HEK293T (cell line): ENCODE measurements at regions not wholly inside any gene's neighbourhood (a gene's known extent, or its start where the extent isn't known, plus 50 kb on each side); places are given as distances from the start of the nearest gene placed in this dataset.

Experiments used
- CTCF ChIA-PET: fragments of 350-600 bp; formaldehyde crosslinking; extraction: SDS; loops from one replicate; lab custom pipeline; 2021; ENCODE audit warnings: antibody characterized with exemption, inconsistent platforms; lab: Yijun Ruan, JAX
- POLR2A ChIA-PET: fragments of 350-600 bp; formaldehyde crosslinking; extraction: SDS; loops from one replicate; lab custom pipeline; 2020; ENCODE audit warnings: antibody characterized with exemption, inconsistent platforms; lab: Yijun Ruan, JAX
- DNase-seq: peaks from one replicate; pipeline ENCODE4 v3.0.0; 2012; ENCODE audit warnings: mixed read lengths; ENCODE audit errors: extremely low spot score
- ARNT ChIP-seq: fragments of 450-650 bp; IDR thresholded peaks from 2 replicates; pipeline ENCODE4 v1.6.1; 2017; ENCODE audit warnings: mild to moderate bottlenecking
- BHLHE40 ChIP-seq: fragments of 450-650 bp; IDR thresholded peaks from 2 replicates; pipeline ENCODE4 v1.6.1; 2016; ENCODE audit warnings: mild to moderate bottlenecking, moderate library complexity, borderline replicate concordance
- CTBP1 ChIP-seq: fragments of 450-650 bp; IDR thresholded peaks from 2 replicates; pipeline ENCODE4 v1.6.1; 2016; ENCODE audit warnings: borderline replicate concordance
- ELF4 ChIP-seq: fragments of 450-650 bp; IDR thresholded peaks from 2 replicates; pipeline ENCODE4 v1.6.1; 2017; ENCODE audit warnings: antibody characterized with exemption
- FOXA1 ChIP-seq: fragments of 450-650 bp; IDR thresholded peaks from 2 replicates; pipeline ENCODE4 v1.6.1; 2016; ENCODE audit warnings: mild to moderate bottlenecking
- FOXK2 ChIP-seq: fragments of 450-650 bp; IDR thresholded peaks from 2 replicates; pipeline ENCODE4 v1.6.1; 2016; ENCODE audit warnings: mild to moderate bottlenecking
- FOXM1 ChIP-seq: fragments of 450-650 bp; IDR thresholded peaks from 2 replicates; pipeline ENCODE4 v1.6.1; 2017; ENCODE audit warnings: mild to moderate bottlenecking, borderline replicate concordance
- HDGF ChIP-seq: fragments of 450-650 bp; IDR thresholded peaks from 2 replicates; pipeline ENCODE4 v1.6.1; 2017; ENCODE audit warnings: antibody characterized with exemption, borderline replicate concordance
- L3MBTL2 ChIP-seq: fragments of 450-650 bp; conservative IDR thresholded peaks from 2 replicates; pipeline ENCODE4 v1.6.1; 2016; ENCODE audit warnings: mild to moderate bottlenecking
- LEF1 ChIP-seq: fragments of 450-650 bp; IDR thresholded peaks from 2 replicates; pipeline ENCODE4 v1.6.1; 2017; ENCODE audit warnings: mild to moderate bottlenecking, borderline replicate concordance
- NFRKB ChIP-seq: fragments of 450-650 bp; IDR thresholded peaks from 2 replicates; pipeline ENCODE4 v1.6.1; 2016; ENCODE audit warnings: mild to moderate bottlenecking, moderate library complexity
- PKNOX1 ChIP-seq: fragments of 450-650 bp; IDR thresholded peaks from 2 replicates; pipeline ENCODE4 v1.6.1; 2016
- SP1 ChIP-seq: fragments of 450-650 bp; IDR thresholded peaks from 2 replicates; pipeline ENCODE4 v1.6.1; 2017
- SUZ12 ChIP-seq: fragments of 450-650 bp; IDR thresholded peaks from 2 replicates; pipeline ENCODE4 v1.6.1; 2016; ENCODE audit warnings: mild to moderate bottlenecking
- TARDBP ChIP-seq: fragments of 450-650 bp; IDR thresholded peaks from 2 replicates; pipeline ENCODE4 v1.6.1; 2016
- ZNF384 ChIP-seq: fragments of 450-650 bp; IDR thresholded peaks from 2 replicates; pipeline ENCODE4 v1.6.1; 2016

GRCh38 chr1:80258659-80259058 lies 1252.1 kb upstream of the ADGRL4 start:
- TF ChIP-seq BHLHE40: no peak
- TF ChIP-seq HDGF: no peak
- TF ChIP-seq ELF4: no peak
- no peak for TF ChIP-seq ZNF384
- no peak for TF ChIP-seq TARDBP
- no peak for TF ChIP-seq FOXA1
- TF ChIP-seq L3MBTL2: no peak
- TF ChIP-seq LEF1: no peak
- ChIA-PET CTCF (no interaction called here), POLR2A (no interaction called here)
- DNase-seq: no peak

- TF ChIP-seq FOXM1: no peak
- TF ChIP-seq FOXA1: no peak
- no peak for TF ChIP-seq L3MBTL2
- TF ChIP-seq SP1: no peak
- no peak for TF ChIP-seq PKNOX1
- TF ChIP-seq LEF1: no peak
- no peak for TF ChIP-seq HDGF
- TF ChIP-seq FOXK2: no peak
- TF ChIP-seq SUZ12: no peak
- TF ChIP-seq TARDBP: no peak
- TF ChIP-seq ZNF384: no peak
- TF ChIP-seq ELF4: no peak
- no peak for TF ChIP-seq BHLHE40
- TF ChIP-seq CTBP1: no peak
- no peak for TF ChIP-seq NFRKB
- ChIA-PET CTCF (no interaction called here), POLR2A (no interaction called here)
- no peak for DNase-seq
These were observed 1245.1 kb upstream of the ADGRL4 start for GRCh38 chr1:80251591-80251990.

GRCh38 chr1:80251171-80251570 lies 1244.6 kb upstream of the ADGRL4 start:
- ChIA-PET CTCF (no interaction called here), POLR2A (no interaction called here)
- DNase-seq: no peak
- TF ChIP-seq L3MBTL2 (no peak), CTBP1 (no peak), LEF1 (no peak), ELF4 (no peak), FOXK2 (no peak), FOXM1 (no peak), HDGF (no peak), FOXA1 (no peak), SUZ12 (no peak), NFRKB (no peak), BHLHE40 (no peak)

- CTCF ChIA-PET: no interaction called here
- DNase-seq: peak; percentile 8
- POLR2A ChIA-PET: no interaction called here
- TF ChIP-seq CTBP1: peak; percentile 78; the same call in 1 of the 2 replicates
- no peak for TF ChIP-seq TARDBP
- peak; percentile 95 for TF ChIP-seq ZNF384
- TF ChIP-seq SP1: no peak
- no peak for TF ChIP-seq BHLHE40
- peak; percentile 99 for TF ChIP-seq FOXA1
- no peak for TF ChIP-seq ELF4
- TF ChIP-seq FOXM1: 0 out of 2 replicates have a peak, but pooled peaks have one; percentile 3
- TF ChIP-seq FOXK2: no peak
- TF ChIP-seq PKNOX1: peak; percentile 87
- TF ChIP-seq SUZ12: no peak
- 0 out of 2 replicates have a peak, but pooled peaks have one; percentile 58 for TF ChIP-seq ARNT
These were observed 1244.1 kb upstream of the ADGRL4 start for GRCh38 chr1:80250573-80251168.

GRCh38 chr1:80249699-80250098 lies 1243.2 kb upstream of the ADGRL4 start:
- TF ChIP-seq ZNF384: no peak
- TF ChIP-seq SUZ12: no peak
- TF ChIP-seq SP1: no peak
- no peak for TF ChIP-seq FOXA1
- no peak for TF ChIP-seq LEF1
- TF ChIP-seq HDGF: no peak
- no peak for TF ChIP-seq L3MBTL2
- no peak for TF ChIP-seq PKNOX1
- no peak for TF ChIP-seq CTBP1
- no peak for TF ChIP-seq TARDBP
- no peak for TF ChIP-seq NFRKB
- TF ChIP-seq ARNT: no peak
- TF ChIP-seq FOXK2: no peak
- TF ChIP-seq FOXM1: no peak
- ChIA-PET CTCF (no interaction called here), POLR2A (no interaction called here)
- peak; percentile 14 for DNase-seq

- no peak for TF ChIP-seq CTBP1
- no peak for TF ChIP-seq FOXA1
- TF ChIP-seq ARNT: no peak
- TF ChIP-seq L3MBTL2: no peak
- no peak for TF ChIP-seq ZNF384
- TF ChIP-seq TARDBP: no peak
- TF ChIP-seq PKNOX1: no peak
- no peak for TF ChIP-seq SP1
- TF ChIP-seq FOXK2: no peak
- TF ChIP-seq FOXM1: no peak
- no peak for TF ChIP-seq ELF4
- no peak for TF ChIP-seq LEF1
- TF ChIP-seq BHLHE40: no peak
- no peak for TF ChIP-seq HDGF
- no peak for TF ChIP-seq NFRKB
- TF ChIP-seq SUZ12: no peak
- DNase-seq: no peak
- ChIA-PET CTCF (no interaction called here), POLR2A (no interaction called here)
These were observed 1242.4 kb upstream of the ADGRL4 start for GRCh38 chr1:80248886-80249285.
